Mucosa of rectum (tissue), 2 donors: ENCODE measurements at regions not wholly inside any gene's neighbourhood (a gene's known extent, or its start where the extent isn't known, plus 50 kb on each side); places are given as distances from the start of the nearest gene placed in this dataset.

Experiments used
- H3K27ac ChIP-seq, 2 donors: one replicate each; pipeline ENCODE4 v1.7.0; 2013; ENCODE audit warnings: inconsistent platforms in 2 of 2, low read depth in 2 of 2, low read length in 2 of 2
- H3K27me3 ChIP-seq, 2 donors: one replicate each; pipeline ENCODE4 v1.7.0; 2013; ENCODE audit warnings: low read length in 2 of 2; ENCODE audit not compliant: control insufficient read depth in 2 of 2, insufficient read depth in 2 of 2
- H3K36me3 ChIP-seq, 2 donors: one replicate each; pipeline ENCODE4 v1.7.0; 2013; ENCODE audit warnings: low read length in 2 of 2; ENCODE audit not compliant: control insufficient read depth in 2 of 2, insufficient read depth in 2 of 2
- H3K4me1 ChIP-seq, 2 donors: one replicate each; pipeline ENCODE4 v1.7.0; 2013; ENCODE audit warnings: low read length in 2 of 2, mild to moderate bottlenecking in 1 of 2; ENCODE audit not compliant: control insufficient read depth in 2 of 2, insufficient read depth in 2 of 2
- H3K4me3 ChIP-seq, 2 donors: one replicate each; pipeline ENCODE4 v1.7.0; 2013; ENCODE audit warnings: low read length in 2 of 2
- H3K9ac ChIP-seq, 2 donors: one replicate each; pipeline ENCODE4 v1.7.0; 2013; ENCODE audit warnings: low read length in 2 of 2, low read depth in 1 of 2, mild to moderate bottlenecking in 1 of 2
- H3K9me3 ChIP-seq, 2 donors: one replicate each; pipeline ENCODE4 v1.7.0; 2013; ENCODE audit warnings: low read length in 2 of 2; ENCODE audit not compliant: control insufficient read depth in 2 of 2
- donor health status: healthy.
- donor health status: Normal muscosa, but diverticular disease.

DNA sequence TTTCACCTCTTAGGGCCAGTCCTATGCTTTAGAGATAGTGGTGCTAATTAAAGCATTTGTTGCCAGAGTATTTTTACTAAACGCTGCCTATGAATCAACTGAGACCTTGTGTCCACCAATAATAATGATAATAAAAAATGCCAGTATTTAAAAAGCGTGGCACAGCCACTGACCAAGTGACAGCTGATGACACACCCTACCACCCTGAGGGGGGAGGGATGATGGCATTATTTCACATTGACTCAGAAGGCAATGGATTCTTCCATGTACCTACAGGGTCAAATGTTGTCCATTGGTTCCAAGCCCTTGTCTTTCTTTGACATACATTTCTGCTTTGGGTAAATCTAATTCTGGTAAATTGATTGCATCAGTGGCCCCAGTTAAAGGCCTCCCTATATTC is 384.4 kb downstream of the DLEU7 start:
- H3K4me1 ChIP-seq, result no peaks in the 10 kb centered on the region
- no peak overlapping the region for H3K4me3 ChIP-seq
- H3K36me3 ChIP-seq, result no peaks in the 10 kb centered on the region
- no peaks in the 10 kb centered on the region for H3K9me3 ChIP-seq
- no peaks in the 10 kb centered on the region for H3K27me3 ChIP-seq
- H3K27ac ChIP-seq, result no peak overlapping the region
- no peak overlapping the region for H3K9ac ChIP-seq

DNA sequence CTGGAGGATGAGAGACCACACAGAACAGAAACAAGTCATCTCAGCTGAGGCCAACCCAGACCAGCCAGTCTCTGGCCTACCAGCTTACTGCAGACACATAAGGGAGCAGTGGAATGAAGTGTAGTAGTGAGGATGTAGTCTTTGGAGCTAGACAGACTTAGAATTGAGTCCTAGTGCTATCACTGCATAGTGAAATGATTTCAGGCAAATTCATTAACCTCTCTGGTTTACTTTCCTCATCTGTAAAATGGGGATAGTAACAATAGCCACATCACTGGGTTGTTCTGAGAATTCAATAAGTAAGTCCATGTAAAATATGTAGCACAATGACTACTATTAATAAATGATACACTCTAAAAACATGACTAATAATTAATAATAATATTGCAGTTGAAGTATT is 383.8 kb downstream of the DLEU7 start:
- Histone ChIP-seq H3K9me3 (no peaks in the 10 kb centered on the region), H3K4me1 (no peaks in the 10 kb centered on the region), H3K27me3 (no peaks in the 10 kb centered on the region), H3K4me3 (no peak overlapping the region), H3K9ac (no peak overlapping the region), H3K27ac (no peak overlapping the region), H3K36me3 (no peaks in the 10 kb centered on the region)

DNA sequence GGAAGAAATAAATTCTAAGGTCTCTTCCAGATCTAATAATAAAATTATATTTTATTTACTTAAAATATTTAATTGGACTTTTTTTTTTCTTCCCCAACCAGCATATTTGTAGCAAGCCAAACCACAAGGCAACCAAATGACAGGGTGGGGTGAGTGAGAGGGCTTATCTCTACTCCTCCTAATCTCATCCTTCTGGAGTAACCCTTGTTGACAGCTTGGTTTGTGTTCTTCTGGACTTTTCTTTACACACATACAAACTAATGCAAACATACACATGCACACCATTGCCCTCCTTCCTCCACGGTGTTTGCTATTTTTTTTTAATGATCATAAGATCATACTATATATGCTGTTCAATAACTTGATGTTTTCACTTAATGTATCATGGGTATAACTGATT is 383.1 kb downstream of the DLEU7 start:
- Histone ChIP-seq H3K27me3 (no peaks in the 10 kb centered on the region), H3K4me1 (no peaks in the 10 kb centered on the region), H3K36me3 (no peaks in the 10 kb centered on the region), H3K9me3 (no peaks in the 10 kb centered on the region), H3K4me3 (no peak overlapping the region), H3K27ac (no peak overlapping the region), H3K9ac (no peak overlapping the region)

DNA sequence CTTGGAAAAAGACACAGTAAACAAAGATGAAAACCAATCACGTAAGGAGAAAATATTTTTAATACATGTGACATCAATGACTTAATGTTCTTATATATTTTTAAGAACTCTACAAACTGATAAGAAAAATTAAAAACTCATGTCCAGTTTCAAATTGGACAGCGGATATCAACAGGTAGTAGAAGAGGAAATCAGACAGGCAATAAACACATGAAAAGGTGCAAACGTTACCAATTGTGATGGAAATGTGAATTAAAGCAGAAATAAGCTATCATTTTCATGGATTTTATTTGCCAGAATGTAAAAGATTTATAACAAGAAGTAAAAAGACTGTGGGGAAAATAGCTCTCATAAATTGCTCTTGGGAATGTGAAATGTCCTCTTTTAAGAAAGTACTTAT is 382.3 kb downstream of the DLEU7 start:
- no peaks in the 10 kb centered on the region for H3K9me3 ChIP-seq
- H3K27ac ChIP-seq, result no peak overlapping the region
- H3K4me3 ChIP-seq, result no peak overlapping the region
- H3K36me3 ChIP-seq, result no peaks in the 10 kb centered on the region
- H3K27me3 ChIP-seq, result no peaks in the 10 kb centered on the region
- H3K9ac ChIP-seq, result no peak overlapping the region
- H3K4me1 ChIP-seq, result no peaks in the 10 kb centered on the region

DNA sequence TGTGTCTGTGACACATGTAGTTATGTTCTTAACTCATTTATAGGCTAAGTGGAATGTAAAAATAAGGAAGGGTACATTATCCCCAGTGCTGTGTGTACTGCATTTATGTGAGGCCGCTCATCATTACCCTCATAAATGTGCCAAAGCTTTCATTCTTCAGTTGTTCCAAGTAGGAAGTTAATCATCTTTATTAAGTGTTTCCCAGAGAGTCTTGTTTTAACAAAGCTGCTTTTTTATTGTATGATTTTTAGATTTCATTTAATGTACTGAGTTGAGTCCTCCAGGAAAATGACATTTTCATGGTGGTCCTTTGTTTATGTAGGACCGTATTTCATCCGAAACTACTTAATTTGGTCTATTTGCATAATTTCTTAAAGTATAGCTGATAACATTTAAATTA is 379.8 kb downstream of the DLEU7 start:
- H3K27me3 ChIP-seq, result no peaks in the 10 kb centered on the region
- no peak overlapping the region for H3K27ac ChIP-seq
- H3K4me1 ChIP-seq, result no peaks in the 10 kb centered on the region
- H3K9ac ChIP-seq, result no peak overlapping the region
- no peak overlapping the region for H3K4me3 ChIP-seq
- H3K36me3 ChIP-seq, result no peaks in the 10 kb centered on the region
- H3K9me3 ChIP-seq, result no peaks in the 10 kb centered on the region

DNA sequence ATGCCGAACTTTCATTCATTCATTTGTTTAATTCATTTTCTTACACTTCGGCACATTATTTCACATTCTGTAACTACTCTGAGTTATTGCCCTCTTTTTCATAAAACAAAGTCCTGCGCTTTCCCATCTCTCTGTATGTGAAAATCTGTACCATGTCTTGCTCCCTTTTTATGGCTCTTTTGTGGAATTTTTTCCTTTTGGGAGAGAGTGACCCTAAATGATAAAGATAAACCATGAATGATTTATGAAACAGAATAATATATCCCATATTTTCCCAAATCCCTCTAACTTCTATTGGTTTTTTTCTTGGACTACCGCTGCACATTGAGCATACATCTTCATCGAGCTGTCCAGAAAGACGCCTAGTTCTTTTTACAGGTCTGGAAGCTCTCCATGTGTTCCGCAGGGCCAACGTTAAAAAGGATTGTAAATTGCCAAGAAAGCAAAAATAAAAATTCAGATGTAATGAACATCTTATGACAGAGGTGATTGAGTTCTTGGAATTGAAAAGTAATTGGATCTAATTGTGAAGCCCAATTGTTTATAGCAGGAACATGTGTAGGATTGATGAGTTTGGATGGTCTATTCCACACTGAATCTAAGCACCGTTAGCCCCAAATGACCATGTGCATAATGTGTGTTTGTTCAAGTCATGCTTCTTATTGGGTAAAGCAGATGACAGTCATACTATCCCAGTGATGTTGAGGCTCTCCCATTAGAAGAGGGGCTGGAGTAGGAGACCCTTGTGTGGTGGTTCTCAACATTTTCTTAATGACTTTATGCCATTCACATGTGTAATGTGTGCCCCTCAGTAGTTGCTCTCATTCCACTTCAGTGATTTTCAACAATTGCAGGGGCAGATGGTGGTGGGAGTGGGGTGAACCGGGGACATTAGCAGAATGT is 378.9 kb downstream of the DLEU7 start:
- H3K36me3 ChIP-seq, result no peaks in the 10 kb centered on the region
- H3K9ac ChIP-seq, result no peak overlapping the region
- no peak overlapping the region for H3K27ac ChIP-seq
- no peak overlapping the region for H3K4me3 ChIP-seq
- H3K4me1 ChIP-seq, result no peaks in the 10 kb centered on the region
- no peaks in the 10 kb centered on the region for H3K9me3 ChIP-seq
- H3K27me3 ChIP-seq, result no peaks in the 10 kb centered on the region

DNA sequence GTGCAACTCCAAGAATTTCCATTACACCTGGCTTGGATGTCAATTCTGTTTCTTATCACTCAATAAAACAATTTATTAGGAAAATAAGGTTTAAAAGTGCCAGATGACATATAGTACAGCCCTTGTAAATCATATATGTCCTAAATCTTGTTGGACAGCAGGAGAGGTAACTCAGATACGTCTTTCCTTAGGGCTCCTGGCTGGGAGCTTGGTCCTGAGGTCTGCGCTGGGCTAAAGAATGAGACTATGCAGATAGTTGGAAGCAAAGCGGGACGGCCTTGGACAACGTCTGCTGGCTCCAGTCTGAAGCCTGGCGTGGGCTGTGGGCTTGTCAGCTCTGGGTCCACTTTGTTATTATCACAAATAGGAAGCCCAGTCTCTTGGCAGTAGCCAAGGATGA is 377.0 kb downstream of the DLEU7 start:
- no peaks in the 10 kb centered on the region for H3K27me3 ChIP-seq
- no peaks in the 10 kb centered on the region for H3K9me3 ChIP-seq
- H3K36me3 ChIP-seq, result no peaks in the 10 kb centered on the region
- no peaks in the 10 kb centered on the region for H3K4me1 ChIP-seq
- no peak overlapping the region for H3K4me3 ChIP-seq
- no peak overlapping the region for H3K27ac ChIP-seq
- H3K9ac ChIP-seq, result no peak overlapping the region

DNA sequence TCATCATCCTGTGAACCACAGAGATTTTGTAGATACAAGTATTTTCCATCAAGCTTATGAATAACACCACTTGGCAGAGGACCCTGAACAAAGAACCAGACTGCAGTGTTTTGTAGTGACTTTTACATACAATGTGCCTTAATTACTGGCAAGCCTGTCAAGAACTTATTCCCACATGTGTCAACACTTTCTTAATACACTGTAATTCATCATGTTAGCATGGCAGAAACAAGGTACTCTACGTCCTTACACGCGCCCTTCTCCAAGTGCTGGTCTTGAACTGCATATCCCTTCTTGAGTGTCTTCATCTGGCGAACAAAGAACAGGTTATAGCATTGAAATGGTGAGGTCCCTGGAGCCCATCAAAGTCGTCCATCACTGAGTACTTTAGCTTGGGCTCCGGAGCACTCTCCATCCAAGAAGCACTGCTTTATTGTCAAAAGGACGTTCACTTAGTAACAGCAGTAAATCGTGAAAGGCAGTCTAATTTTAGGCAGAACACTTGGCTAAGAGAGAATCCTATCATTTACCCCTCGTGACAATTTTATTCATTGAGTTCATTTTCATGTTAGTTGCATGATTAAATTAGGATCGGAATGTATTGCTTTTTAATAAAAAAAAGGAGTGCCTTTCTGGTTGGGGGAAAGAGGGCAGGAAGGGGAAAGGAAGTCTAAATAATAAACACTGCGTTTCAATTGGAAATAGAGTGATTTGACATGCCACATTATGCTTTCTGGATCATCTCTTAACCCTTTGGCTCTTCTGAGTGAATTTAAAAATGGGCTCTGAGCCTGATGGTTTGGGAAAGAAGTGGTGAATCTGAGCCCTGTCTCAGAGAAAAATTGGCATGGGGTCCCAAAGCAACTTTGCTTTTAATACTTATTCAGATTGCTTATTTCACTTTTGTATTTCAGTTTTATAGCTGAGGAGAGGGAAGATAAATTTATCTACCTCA is 376.1 kb downstream of the DLEU7 start:
- Histone ChIP-seq H3K4me1 (no peaks in the 10 kb centered on the region), H3K9ac (no peak overlapping the region), H3K9me3 (no peaks in the 10 kb centered on the region), H3K27me3 (no peaks in the 10 kb centered on the region), H3K4me3 (no peak overlapping the region), H3K36me3 (no peaks in the 10 kb centered on the region), H3K27ac (no peak overlapping the region)

DNA sequence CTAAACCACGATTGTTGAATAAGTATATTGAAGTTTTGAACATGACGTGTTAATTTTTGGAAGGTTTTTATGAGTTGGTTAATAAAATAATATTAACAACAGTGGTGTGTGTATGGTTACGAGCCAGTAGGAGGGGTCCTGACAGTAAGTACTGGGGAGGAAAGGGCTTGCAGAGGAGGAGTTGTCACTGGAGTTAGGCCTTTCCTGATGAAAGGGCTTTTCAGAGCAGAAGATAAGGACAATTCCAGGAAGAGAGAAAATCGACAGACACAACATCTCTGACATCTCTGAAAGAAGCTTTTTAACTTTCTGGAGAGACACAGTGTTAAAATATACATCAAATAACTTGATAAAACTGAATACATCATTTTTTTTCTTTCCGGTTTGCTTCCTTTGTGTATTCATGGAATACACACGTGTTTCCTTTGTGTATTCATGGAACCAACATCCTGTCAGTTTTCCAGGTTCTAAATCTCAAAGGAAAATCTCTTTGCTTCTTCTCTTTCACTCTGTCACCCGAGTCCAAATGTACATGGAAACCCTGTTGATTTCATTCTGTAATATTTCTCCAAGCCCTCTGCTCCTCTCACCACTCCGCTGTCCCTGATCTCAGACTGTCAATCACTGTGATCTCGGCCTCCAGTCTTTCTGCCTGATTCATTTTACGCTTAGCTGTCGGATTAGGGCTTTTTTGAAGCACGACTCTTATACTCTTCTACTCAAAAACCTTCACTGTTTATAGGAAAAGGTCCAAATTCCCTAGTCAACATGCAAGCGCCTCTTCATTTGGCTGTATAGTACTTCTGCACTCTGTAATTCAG is 374.4 kb downstream of the DLEU7 start:
- H3K9ac ChIP-seq, result peak overlapping the region in 1 of 2 donors; percentile 8
- H3K4me3 ChIP-seq, result no peak overlapping the region
- no peaks in the 10 kb centered on the region for H3K27me3 ChIP-seq
- no peak overlapping the region for H3K27ac ChIP-seq
- H3K36me3 ChIP-seq, result no peaks in the 10 kb centered on the region
- H3K4me1 ChIP-seq, result no peaks in the 10 kb centered on the region
- no peaks in the 10 kb centered on the region for H3K9me3 ChIP-seq
